K562 (cell line): ENCODE measurements at regions not wholly inside any gene's neighbourhood (a gene's known extent, or its start where the extent isn't known, plus 50 kb on each side); places are given as distances from the start of the nearest gene placed in this dataset.

Source experiments
- CEBPB ChIP-seq: fragments of 450-650 bp; IDR thresholded peaks from 2 replicates; pipeline ENCODE4 v1.6.1; 2016; ENCODE audit warnings: missing genetic modification characterization, missing compliant biosample characterization
- CREB1 ChIP-seq, 2 experiments: sonication (generic) in 1 of 2; formaldehyde crosslinking in 1 of 2; IDR thresholded peaks; 2 replicates each; pipeline versions ENCODE4 v1.6.1 to v1.8.0; 2012 to 2022; ENCODE audit warnings: inconsistent platforms in 1 of 2, mild to moderate bottlenecking in 1 of 2, missing genetic modification reagents in 1 of 2, moderate library complexity in 1 of 2
- ELF1 ChIP-seq: fragments of 200-800 bp; sonication (Bioruptor generic); IDR thresholded peaks from 2 replicates; pipeline ENCODE4 v1.6.1; 2016; ENCODE audit warnings: missing genetic modification characterization, missing compliant biosample characterization
- NFYB ChIP-seq: IDR thresholded peaks from 2 replicates; pipeline ENCODE4 v1.6.1; 2011; ENCODE audit warnings: mild to moderate bottlenecking, moderate library complexity; ENCODE audit not compliant: insufficient read length; ENCODE audit errors: extremely low read depth
- SAFB2 ChIP-seq: fragments of 200-400 bp; formaldehyde crosslinking; IDR thresholded peaks from 2 replicates; pipeline ENCODE4 v1.6.1; 2018; ENCODE audit warnings: borderline replicate concordance, low read length, low read depth, moderate library complexity; ENCODE audit not compliant: severe bottlenecking
- SOX6 ChIP-seq: fragments of 450-650 bp; IDR thresholded peaks from 2 replicates; pipeline ENCODE4 v1.6.1; 2014; ENCODE audit warnings: mild to moderate bottlenecking
- TEAD4 ChIP-seq, 2 experiments: sonication (generic) in 1 of 2; formaldehyde crosslinking in 1 of 2; IDR thresholded peaks; 2 replicates each; pipeline versions ENCODE4 v1.6.1 to v1.8.0; 2012 to 2022; ENCODE audit warnings: borderline replicate concordance in 1 of 2, inconsistent platforms in 1 of 2, low read length in 1 of 2, mild to moderate bottlenecking in 1 of 2, missing genetic modification reagents in 1 of 2
- TF ChIP-seq, protein P1 (sequence below), 3 experiments: IDR thresholded peaks in 2 of 3; conservative IDR thresholded peaks in 1 of 3; 2 replicates each; pipeline ENCODE4 v1.5.1; 2011 to 2012; ENCODE audit warnings: low read length in 3 of 3, mild to moderate bottlenecking in 3 of 3, control low read depth in 2 of 3, improper control_type of control experiment in 1 of 3, inconsistent platforms in 1 of 3, low read depth in 1 of 3, mixed read lengths in 1 of 3, moderate library complexity in 1 of 3; ENCODE audit not compliant: insufficient read depth in 2 of 3

DNA sequence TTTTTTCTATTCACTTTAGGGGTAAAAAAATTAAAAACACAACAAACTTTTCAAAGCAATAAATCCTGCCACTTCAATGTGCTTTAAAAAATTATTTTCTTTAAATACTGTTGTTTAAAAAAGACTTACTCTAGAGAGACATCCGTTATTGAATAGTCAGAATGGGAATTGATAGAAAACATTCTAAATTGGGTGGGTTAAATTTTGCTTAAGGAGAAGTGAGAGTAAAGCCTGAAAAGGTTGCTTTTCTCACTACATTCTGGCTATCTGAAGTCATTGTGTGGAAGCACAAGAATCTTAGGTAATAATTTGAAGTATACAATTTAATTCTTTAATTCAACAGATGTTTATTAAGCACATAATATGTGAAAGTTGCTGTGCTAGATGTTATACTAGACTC is 509.3 kb downstream of the NR2F1-AS1 start:
- TF ChIP-seq NFYB (no peak), CEBPB (tag) (no peak), ELF1 (no peak), CREB1 (IDR thresholded peaks at IDR 0.05) (no peak), CREB1 (CRISPR knock-in tag; IDR thresholded peaks at IDR 0.05) (no peak), SAFB2 (no peak), SOX6 (no peak), TEAD4 (IDR thresholded peaks at IDR 0.05; ENCODE audit: low read length) (no peak), TEAD4 (CRISPR knock-in tag; IDR thresholded peaks at IDR 0.05; ENCODE audit: borderline replicate concordance) (no peak)
- TF ChIP-seq, protein P1, sequence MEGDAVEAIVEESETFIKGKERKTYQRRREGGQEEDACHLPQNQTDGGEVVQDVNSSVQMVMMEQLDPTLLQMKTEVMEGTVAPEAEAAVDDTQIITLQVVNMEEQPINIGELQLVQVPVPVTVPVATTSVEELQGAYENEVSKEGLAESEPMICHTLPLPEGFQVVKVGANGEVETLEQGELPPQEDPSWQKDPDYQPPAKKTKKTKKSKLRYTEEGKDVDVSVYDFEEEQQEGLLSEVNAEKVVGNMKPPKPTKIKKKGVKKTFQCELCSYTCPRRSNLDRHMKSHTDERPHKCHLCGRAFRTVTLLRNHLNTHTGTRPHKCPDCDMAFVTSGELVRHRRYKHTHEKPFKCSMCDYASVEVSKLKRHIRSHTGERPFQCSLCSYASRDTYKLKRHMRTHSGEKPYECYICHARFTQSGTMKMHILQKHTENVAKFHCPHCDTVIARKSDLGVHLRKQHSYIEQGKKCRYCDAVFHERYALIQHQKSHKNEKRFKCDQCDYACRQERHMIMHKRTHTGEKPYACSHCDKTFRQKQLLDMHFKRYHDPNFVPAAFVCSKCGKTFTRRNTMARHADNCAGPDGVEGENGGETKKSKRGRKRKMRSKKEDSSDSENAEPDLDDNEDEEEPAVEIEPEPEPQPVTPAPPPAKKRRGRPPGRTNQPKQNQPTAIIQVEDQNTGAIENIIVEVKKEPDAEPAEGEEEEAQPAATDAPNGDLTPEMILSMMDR (IDR thresholded peaks at IDR 0.05 in 2 of 3, conservative IDR thresholded peaks at IDR 0.05 in 1 of 3; ENCODE audit: insufficient read depth in 2 of 3, low read depth in 1 of 3, low read length in 3 of 3), result no peak
